ENCODE measurements at regions not wholly inside any gene's neighbourhood (a gene's known extent, or its start where the extent isn't known, plus 50 kb on each side); places are given as distances from the start of the nearest gene placed in this dataset.

DNA sequence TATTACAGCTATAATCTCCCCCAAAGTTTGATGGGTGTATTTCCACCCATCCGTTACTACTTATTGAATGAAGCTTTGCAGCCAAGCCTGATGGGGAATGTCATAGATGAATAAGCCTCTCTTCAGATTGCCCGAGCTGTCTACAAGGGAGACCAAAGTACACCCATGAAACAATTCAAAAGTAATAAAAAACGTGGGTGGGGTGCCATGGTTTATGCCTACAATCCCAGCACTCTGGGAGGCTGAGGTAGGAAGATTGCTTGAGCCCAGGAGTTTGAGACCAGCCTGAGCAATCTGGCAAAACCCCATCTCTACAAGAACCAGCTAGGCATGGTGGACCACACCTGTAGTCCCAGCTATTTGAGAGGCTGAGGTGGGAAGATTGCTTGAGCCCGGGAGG, 419.2 kb downstream of the FGF9 start:
- H2BK20ac ChIP-seq (ENCODE audit: low read depth, low read length, poor library complexity, severe bottlenecking): no peak overlapping the region
- H4K5ac ChIP-seq (ENCODE audit: insufficient read length, low read depth, low read length): no peak overlapping the region
- H3K27me3 ChIP-seq (ENCODE audit: insufficient read depth, low read length): no peaks in the 10 kb centered on the region
- H3K4me2 ChIP-seq (ENCODE audit: insufficient read depth, insufficient read length, low read length): no peak overlapping the region
- no peaks in the 10 kb centered on the region for H3K4me1 ChIP-seq (ENCODE audit: insufficient read depth, low read length)
- no peak overlapping the region for H2BK15ac ChIP-seq (ENCODE audit: low read depth, low read length)
- no peak overlapping the region for H3K18ac ChIP-seq (ENCODE audit: insufficient read length, low read depth, low read length)
- Mint-ChIP-seq H3K27me3 (ENCODE audit: low read depth) (no peaks in the 10 kb centered on the region; the same call in none of the 2 replicates), H3K27ac (no peak overlapping the region), H3K36me3 (ENCODE audit: insufficient read depth in 1 of 3, low read depth in 3 of 3) (no peaks in the 10 kb centered on the region), H3K9me3 (no peaks in the 10 kb centered on the region; a peak in 2 of 5 replicates), H3K4me3 (no peak overlapping the region), H3K4me1 (no peaks in the 10 kb centered on the region)
- no peaks in the 10 kb centered on the region for H3K79me2 ChIP-seq (ENCODE audit: insufficient read depth, low read length)
- no peak overlapping the region for H3K9ac ChIP-seq (ENCODE audit: extremely low read depth, insufficient read length, low read length)
- H4K20me1 ChIP-seq (ENCODE audit: control insufficient read depth, insufficient read depth, insufficient read length): peaks cover 3% of the 10 kb centered on the region
- H2BK5ac ChIP-seq (ENCODE audit: insufficient read length, low read length): no peak overlapping the region
- H3K14ac ChIP-seq (ENCODE audit: insufficient read depth, low read length): no peak overlapping the region
- H3K56ac ChIP-seq (ENCODE audit: insufficient read length, low read depth, low read length): no peak overlapping the region
- no peak overlapping the region for H2AK5ac ChIP-seq (ENCODE audit: insufficient read length, low read length)
- H2BK120ac ChIP-seq (ENCODE audit: low read depth, low read length, poor library complexity, severe bottlenecking): no peak overlapping the region
- H3K79me1 ChIP-seq (ENCODE audit: insufficient read depth, low read depth, low read length, poor library complexity, severe bottlenecking): no peaks in the 10 kb centered on the region
- no peak overlapping the region for H4K8ac ChIP-seq (replicated peaks; ENCODE audit: insufficient read length, low read depth, low read length)
- no CpG with 5 or more reads among the region's 4 CpGs for WGBS (ENCODE audit: extremely low coverage, insufficient read length, low lambda C conversion rate)
- no peak overlapping the region for H2AFZ ChIP-seq (ENCODE audit: low read length)
- H3T11ph ChIP-seq (ENCODE audit: low read length): no peak overlapping the region
- no peak overlapping the region for H2BK12ac ChIP-seq (ENCODE audit: insufficient read length, low read depth, low read length)
- no peak overlapping the region for H4K91ac ChIP-seq (ENCODE audit: insufficient read length, low read depth, low read length)
- DNase-seq: no peak
- H3K9me3 ChIP-seq (ENCODE audit: control insufficient read depth, low read depth, low read length): no peaks in the 10 kb centered on the region
- TF ChIP-seq, protein P1, sequence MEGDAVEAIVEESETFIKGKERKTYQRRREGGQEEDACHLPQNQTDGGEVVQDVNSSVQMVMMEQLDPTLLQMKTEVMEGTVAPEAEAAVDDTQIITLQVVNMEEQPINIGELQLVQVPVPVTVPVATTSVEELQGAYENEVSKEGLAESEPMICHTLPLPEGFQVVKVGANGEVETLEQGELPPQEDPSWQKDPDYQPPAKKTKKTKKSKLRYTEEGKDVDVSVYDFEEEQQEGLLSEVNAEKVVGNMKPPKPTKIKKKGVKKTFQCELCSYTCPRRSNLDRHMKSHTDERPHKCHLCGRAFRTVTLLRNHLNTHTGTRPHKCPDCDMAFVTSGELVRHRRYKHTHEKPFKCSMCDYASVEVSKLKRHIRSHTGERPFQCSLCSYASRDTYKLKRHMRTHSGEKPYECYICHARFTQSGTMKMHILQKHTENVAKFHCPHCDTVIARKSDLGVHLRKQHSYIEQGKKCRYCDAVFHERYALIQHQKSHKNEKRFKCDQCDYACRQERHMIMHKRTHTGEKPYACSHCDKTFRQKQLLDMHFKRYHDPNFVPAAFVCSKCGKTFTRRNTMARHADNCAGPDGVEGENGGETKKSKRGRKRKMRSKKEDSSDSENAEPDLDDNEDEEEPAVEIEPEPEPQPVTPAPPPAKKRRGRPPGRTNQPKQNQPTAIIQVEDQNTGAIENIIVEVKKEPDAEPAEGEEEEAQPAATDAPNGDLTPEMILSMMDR (conservative IDR thresholded peaks at IDR 0.05): no peak
- H3K27ac ChIP-seq (ENCODE audit: insufficient read length, low read depth, low read length): no peak overlapping the region
- H3K23ac ChIP-seq (ENCODE audit: insufficient read length, low read depth, low read length): no peak overlapping the region
- H3K4ac ChIP-seq (ENCODE audit: low read depth, low read length): no peak overlapping the region
- no peaks in the 10 kb centered on the region for H3K23me2 ChIP-seq (ENCODE audit: insufficient read length, low read depth, low read length, poor library complexity, severe bottlenecking)
